Fibroblast of lung (primary cell): ENCODE measurements at regions not wholly inside any gene's neighbourhood (a gene's known extent, or its start where the extent isn't known, plus 50 kb on each side); places are given as distances from the start of the nearest gene placed in this dataset.
A peak's percentile ranks its signal among the peaks of the same experiment; 100 is the strongest.
"Not testable (repeated sequence)": the region's sequence is repeated elsewhere in the genome, so short reads cannot be mapped to it uniquely, and the experiment has no call there.

Experiments used
- DNase-seq, 2 donors: peaks; one replicate each; pipeline versions ENCODE4 v3.0.0 to v3.0.0-alpha.2; 2010; ENCODE audit warnings: low read depth in 2 of 2
- H2AFZ ChIP-seq: 2 replicates; pipeline ENCODE4 v1.5.1; 2012; ENCODE audit warnings: low read length, control low read depth, inconsistent platforms
- H3K27ac ChIP-seq: 2 replicates; pipeline ENCODE4 v1.5.1; 2011; ENCODE audit warnings: low read length, control low read depth; ENCODE audit not compliant: insufficient read depth
- H3K27me3 ChIP-seq: 2 replicates; pipeline ENCODE4 v1.5.1; 2011; ENCODE audit warnings: mild to moderate bottlenecking, low read length; ENCODE audit not compliant: control insufficient read depth, insufficient read depth
- H3K36me3 ChIP-seq: 2 replicates; pipeline ENCODE4 v1.5.1; 2011; ENCODE audit warnings: low read length; ENCODE audit not compliant: control insufficient read depth, insufficient read depth
- H3K4me1 ChIP-seq: 2 replicates; pipeline ENCODE4 v1.5.1; 2011; ENCODE audit warnings: low read length; ENCODE audit not compliant: control insufficient read depth, insufficient read depth; ENCODE audit errors: extremely low read depth
- H3K4me2 ChIP-seq: 2 replicates; pipeline ENCODE4 v1.5.1; 2011; ENCODE audit warnings: low read length, control low read depth; ENCODE audit not compliant: insufficient read depth; ENCODE audit errors: extremely low read depth
- H3K4me3 ChIP-seq, 4 experiments: fragments of 200-600 bp in 1 of 4; sonication (generic) in 1 of 4; replicated peaks in 1 of 4; 2 replicates each; pipeline ENCODE4 v1.5.1; 2011 to 2016; ENCODE audit warnings: low read length in 4 of 4, low read depth in 3 of 4, mild to moderate bottlenecking in 3 of 4, control low read depth in 2 of 4, inconsistent platforms in 1 of 4, mixed read lengths in 1 of 4; ENCODE audit not compliant: insufficient read depth in 1 of 4; ENCODE audit errors: control extremely low read depth in 1 of 4
- H3K79me2 ChIP-seq: 2 replicates; pipeline ENCODE4 v1.5.1; 2012; ENCODE audit warnings: mild to moderate bottlenecking, low read length, inconsistent platforms; ENCODE audit not compliant: control insufficient read depth, insufficient read depth
- H3K9ac ChIP-seq: 2 replicates; pipeline ENCODE4 v1.5.1; 2011; ENCODE audit warnings: mild to moderate bottlenecking, low read length, control low read depth; ENCODE audit not compliant: insufficient read depth
- H3K9me3 ChIP-seq: 2 replicates; pipeline ENCODE4 v1.5.1; 2012; ENCODE audit warnings: low read depth, low read length; ENCODE audit not compliant: control insufficient read depth, insufficient read depth
- H4K20me1 ChIP-seq: 2 replicates; pipeline ENCODE4 v1.5.1; 2011; ENCODE audit warnings: low read length; ENCODE audit not compliant: control insufficient read depth, insufficient read depth; ENCODE audit errors: extremely low read depth
- CTCF ChIP-seq, 2 donors: IDR thresholded peaks in 1 of 2; conservative IDR thresholded peaks in 1 of 2; 1 replicate in 1 of 2; 2 replicates in 1 of 2; pipeline ENCODE4 v1.5.1; 2011 to 2012; ENCODE audit warnings: low read length in 2 of 2, control low read depth in 1 of 2, inconsistent platforms in 1 of 2, low read depth in 1 of 2, mild to moderate bottlenecking in 1 of 2
- EZH2 ChIP-seq: IDR thresholded peaks from 2 replicates; pipeline ENCODE4 v1.5.1; 2012; ENCODE audit warnings: low read length, control low read depth, mild to moderate bottlenecking; ENCODE audit errors: missing control alignments

GRCh38 chr3:152650177-152650576, 184.8 kb upstream of the P2RY1 start:
- no peaks in the 10 kb centered on the region for H3K9me3 ChIP-seq
- H3K4me2 ChIP-seq, result no peak overlapping the region
- no peaks in the 10 kb centered on the region for H3K27me3 ChIP-seq
- no peaks in the 10 kb centered on the region for H3K4me1 ChIP-seq
- H3K9ac ChIP-seq, result no peak overlapping the region
- H4K20me1 ChIP-seq, result no peaks in the 10 kb centered on the region
- peak in 1 of 2 donors; percentile 34 for DNase-seq
- no peaks in the 10 kb centered on the region for H3K79me2 ChIP-seq
- no peak overlapping the region for H3K4me3 ChIP-seq
- no peaks in the 10 kb centered on the region for H3K36me3 ChIP-seq
- TF ChIP-seq CTCF (conservative IDR thresholded peaks at IDR 0.05 in 1 of 2, IDR thresholded peaks at IDR 0.05 in 1 of 2; ENCODE audit: low read depth in 1 of 2, low read length in 2 of 2) (no peak), EZH2 (no peak)
- H3K27ac ChIP-seq, result no peak overlapping the region
- H2AFZ ChIP-seq, result no peak overlapping the region

GRCh38 chr3:152650923-152651322, 184.0 kb upstream of the P2RY1 start:
- not testable (repeated sequence) for H3K27me3 ChIP-seq, H2AFZ ChIP-seq, H3K36me3 ChIP-seq, H3K9ac ChIP-seq, H3K4me3 ChIP-seq, H3K4me2 ChIP-seq, H3K9me3 ChIP-seq, H3K79me2 ChIP-seq, H3K4me1 ChIP-seq, H3K27ac ChIP-seq, DNase-seq, H4K20me1 ChIP-seq

- Histone ChIP-seq H2AFZ (no peak overlapping the region), H3K27me3 (no peaks in the 10 kb centered on the region), H4K20me1 (no peaks in the 10 kb centered on the region), H3K4me2 (no peak overlapping the region), H3K4me1 (no peaks in the 10 kb centered on the region), H3K36me3 (no peaks in the 10 kb centered on the region), H3K9ac (no peak overlapping the region), H3K79me2 (no peaks in the 10 kb centered on the region), H3K9me3 (no peaks in the 10 kb centered on the region), H3K4me3 (peak overlapping the region in 1 of 4 experiments; percentile 12), H3K27ac (no peak overlapping the region)
- peak in 1 of 2 donors; percentile 15 for DNase-seq
- no peak for TF ChIP-seq EZH2
- TF ChIP-seq CTCF (conservative IDR thresholded peaks at IDR 0.05 in 1 of 2, IDR thresholded peaks at IDR 0.05 in 1 of 2; ENCODE audit: low read depth in 1 of 2, low read length in 2 of 2), result no peak
These were observed 178.5 kb upstream of the P2RY1 start for GRCh38 chr3:152656214-152656971.
